Astrocyte of the spinal cord (primary cell): ENCODE measurements at regions not wholly inside any gene's neighbourhood (a gene's known extent, or its start where the extent isn't known, plus 50 kb on each side); places are given as distances from the start of the nearest gene placed in this dataset.
A peak's percentile ranks its signal among the peaks of the same experiment; 100 is the strongest.

Experiments
- DNase-seq: peaks from one replicate; pipeline ENCODE4 v3.0.0; 2011; ENCODE audit warnings: low read depth, low spot score
- H3K4me3 ChIP-seq: 2 replicates; pipeline ENCODE4 v1.5.1; 2011; ENCODE audit warnings: low read depth, mild to moderate bottlenecking, low read length, moderate library complexity
- CTCF ChIP-seq: IDR thresholded peaks from 2 replicates; pipeline ENCODE4 v1.5.1; 2012; ENCODE audit warnings: low read depth, mild to moderate bottlenecking, low read length, inconsistent platforms
- in situ Hi-C: cut with HindIII; loops from 2 replicates; pipeline ENCODE4 v1.10.0; 2017; ENCODE audit warnings: low sequenced_read_pairs

- peak; percentile 33 for DNase-seq
- in situ Hi-C loops: no loop called here
- peak; percentile 99 for TF ChIP-seq CTCF
- no peak overlapping the region for H3K4me3 ChIP-seq
Measured at GRCh38 chr1:204746838-204747442, 61.4 kb upstream of the LRRN2 start.

DNA sequence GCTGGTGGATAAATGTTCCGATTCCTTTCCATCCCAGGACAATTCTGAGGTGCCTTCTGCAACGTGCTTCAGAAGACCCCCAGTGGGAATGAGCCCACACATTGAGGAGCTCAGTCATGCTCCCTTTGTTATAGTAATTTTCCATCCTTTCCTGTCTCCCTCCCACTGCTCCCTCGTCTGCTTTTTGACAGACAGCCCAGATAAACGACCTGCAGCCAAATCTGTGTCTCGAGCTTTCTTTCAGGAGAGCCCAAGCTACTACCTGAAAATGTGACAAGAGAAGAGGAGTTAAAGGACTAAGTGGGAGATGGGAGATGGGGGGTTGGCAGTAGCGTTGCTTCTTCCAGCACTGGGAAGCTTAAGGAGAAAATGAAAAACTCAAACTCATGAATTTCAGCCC lies 65.9 kb upstream of the LRRN2 start:
- H3K4me3 ChIP-seq: no peak overlapping the region
- no peak for TF ChIP-seq CTCF
- in situ Hi-C loops: no loop called here
- no peak for DNase-seq

DNA sequence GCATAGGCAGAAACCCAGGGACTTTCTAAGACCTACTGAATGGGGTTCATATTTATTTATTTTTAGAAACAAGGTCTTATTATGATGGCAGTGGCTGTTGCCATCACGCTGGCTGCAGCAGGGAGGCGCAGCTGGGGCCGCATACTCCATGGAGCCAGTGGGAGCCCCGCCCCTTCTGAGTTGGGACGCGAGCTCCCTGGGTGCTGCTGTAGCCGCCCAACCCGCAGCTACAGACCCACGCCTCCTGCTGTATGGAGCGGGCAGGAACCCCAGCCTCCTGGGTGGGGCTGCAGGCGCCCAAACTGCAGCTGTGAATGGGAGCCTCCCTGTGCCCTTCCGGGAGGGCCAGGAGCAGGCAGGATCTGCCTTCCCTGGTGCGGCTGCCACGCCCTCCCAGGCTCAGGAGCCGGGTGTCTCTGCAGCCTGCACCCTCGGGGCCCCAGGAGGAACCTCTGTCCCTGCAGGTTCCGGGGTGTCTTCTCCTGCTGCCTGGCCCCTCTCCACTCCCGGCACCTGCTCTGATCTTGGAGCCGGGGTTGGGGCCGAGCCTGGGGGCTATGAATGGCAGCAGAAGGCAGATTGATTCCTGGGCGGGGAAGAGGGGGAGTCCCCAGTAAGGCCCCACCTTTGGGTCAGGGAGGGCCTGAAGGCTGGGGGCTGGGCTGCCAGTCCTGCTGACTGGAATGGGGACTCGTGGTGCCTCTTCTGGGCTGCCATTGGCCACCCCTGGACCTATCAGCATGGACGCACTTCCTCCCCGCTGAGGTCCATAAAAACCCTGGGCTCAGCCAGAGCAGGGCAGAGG lies 66.5 kb upstream of the LRRN2 start:
- no peak for TF ChIP-seq CTCF
- in situ Hi-C loops: no loop called here
- no peak for DNase-seq
- H3K4me3 ChIP-seq: no peak overlapping the region

GRCh38 chr1:204752688-204753040 lies 67.1 kb upstream of the LRRN2 start:
- no peak overlapping the region for H3K4me3 ChIP-seq
- in situ Hi-C loops: no loop called here
- DNase-seq: no peak
- TF ChIP-seq CTCF: no peak

DNA sequence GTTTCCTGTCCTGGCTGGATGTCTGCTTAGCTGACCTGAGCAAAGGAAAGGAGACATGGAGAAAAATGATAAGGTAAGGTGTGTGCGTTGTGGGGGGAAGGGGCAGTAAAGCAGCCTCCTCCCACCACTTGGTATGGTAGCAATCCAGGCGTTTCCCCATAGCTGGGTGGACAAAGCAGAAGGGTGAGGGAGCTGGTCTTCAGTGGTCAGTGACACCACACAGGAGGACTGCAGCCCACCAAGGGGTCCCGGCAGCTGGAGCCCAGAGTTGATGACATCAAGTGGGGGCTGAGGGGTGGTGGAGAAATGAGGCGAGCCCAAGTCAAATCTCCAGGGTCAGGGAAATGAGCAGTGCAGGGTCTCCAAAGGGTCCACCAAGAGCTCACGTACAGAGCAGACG lies 69.3 kb upstream of the LRRN2 start:
- no peak for DNase-seq
- in situ Hi-C loops: no loop called here
- TF ChIP-seq CTCF: no peak
- no peak overlapping the region for H3K4me3 ChIP-seq

DNA sequence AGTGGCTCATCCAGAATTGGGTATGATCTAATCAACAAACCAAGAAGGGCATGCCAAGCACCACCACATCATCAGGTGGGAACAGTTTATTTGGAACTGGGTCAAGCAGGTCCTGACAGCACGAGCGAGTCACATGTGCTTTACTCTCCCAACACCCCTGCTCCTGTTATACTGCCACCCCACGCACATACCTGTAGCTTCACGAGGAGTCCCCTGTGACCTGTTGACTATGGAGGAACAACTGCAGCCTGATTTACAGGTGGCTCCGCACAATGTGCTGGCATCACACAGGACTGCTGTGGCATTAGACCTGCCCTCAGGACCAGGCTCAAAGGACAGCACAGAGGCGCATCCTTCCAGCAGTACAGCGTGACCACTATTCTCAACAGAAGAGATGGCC lies 70.8 kb upstream of the LRRN2 start:
- TF ChIP-seq CTCF: no peak
- in situ Hi-C loops: no loop called here
- no peak for DNase-seq
- no peak overlapping the region for H3K4me3 ChIP-seq
